Ishikawa (cell line): ENCODE measurements at regions not wholly inside any gene's neighbourhood (a gene's known extent, or its start where the extent isn't known, plus 50 kb on each side); places are given as distances from the start of the nearest gene placed in this dataset.

Experiments
- CEBPB ChIP-seq: IDR thresholded peaks from 2 replicates; pipeline ENCODE4 v1.6.1; 2012
- CREB1 ChIP-seq: IDR thresholded peaks from 2 replicates; pipeline ENCODE4 v1.6.1; 2012; ENCODE audit warnings: low read depth
- EGR1 ChIP-seq: IDR thresholded peaks from 2 replicates; pipeline ENCODE4 v1.6.1; 2012
- EP300 ChIP-seq: IDR thresholded peaks from 2 replicates; pipeline ENCODE4 v1.6.1; 2012; ENCODE audit warnings: borderline replicate concordance
- FOXM1 ChIP-seq: IDR thresholded peaks from 2 replicates; pipeline ENCODE4 v1.6.1; 2012; ENCODE audit warnings: low read depth, borderline replicate concordance
- MAX ChIP-seq: IDR thresholded peaks from 2 replicates; pipeline ENCODE4 v1.6.1; 2012
- NFIC ChIP-seq: IDR thresholded peaks from 2 replicates; pipeline ENCODE4 v1.6.1; 2012
- RAD21 ChIP-seq: IDR thresholded peaks from 2 replicates; pipeline ENCODE4 v1.6.1; 2012; ENCODE audit warnings: low read depth
- REST ChIP-seq: IDR thresholded peaks from 2 replicates; pipeline ENCODE4 v1.6.1; 2012; ENCODE audit warnings: low read depth, mild to moderate bottlenecking
- TAF1 ChIP-seq: IDR thresholded peaks from 2 replicates; pipeline ENCODE4 v1.6.1; 2012; ENCODE audit warnings: low read depth, mild to moderate bottlenecking
- TCF12 ChIP-seq: IDR thresholded peaks from 2 replicates; pipeline ENCODE4 v1.6.1; 2012; ENCODE audit warnings: low read depth
- TEAD4 ChIP-seq: IDR thresholded peaks from 2 replicates; pipeline ENCODE4 v1.6.1; 2012
- YY1 ChIP-seq: IDR thresholded peaks from 2 replicates; pipeline ENCODE4 v1.6.1; 2012; ENCODE audit warnings: low read depth
- ZBTB7A ChIP-seq: IDR thresholded peaks from 2 replicates; pipeline ENCODE4 v1.6.1; 2012; ENCODE audit warnings: low read depth
- TF ChIP-seq, protein P1 (sequence below): IDR thresholded peaks from 2 replicates; pipeline ENCODE4 v1.6.1; 2012

DNA sequence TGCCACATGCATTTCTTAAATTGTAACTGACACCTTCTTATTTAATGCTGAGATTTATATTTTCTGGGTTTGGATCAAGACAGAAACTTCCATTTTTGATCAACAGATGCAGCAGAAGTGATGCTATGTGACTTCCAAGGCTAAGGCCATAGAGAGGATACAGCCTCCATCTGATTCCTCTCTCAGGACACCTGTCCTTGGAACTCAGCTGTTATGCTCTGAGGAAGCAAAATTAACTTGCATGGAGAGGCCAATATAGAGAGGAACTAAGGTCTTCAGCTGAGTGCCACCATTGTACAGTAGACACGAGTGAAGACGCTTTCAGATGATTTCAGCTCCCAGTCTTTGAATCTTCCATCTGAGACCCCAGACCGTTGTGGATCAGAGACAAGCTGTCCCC lies 296.9 kb upstream of the TBL1XR1 start:
- no peak for TF ChIP-seq TAF1
- TF ChIP-seq MAX = no peak
- TF ChIP-seq FOXM1 = no peak
- TF ChIP-seq YY1 = no peak
- no peak for TF ChIP-seq NFIC
- TF ChIP-seq, protein P1, sequence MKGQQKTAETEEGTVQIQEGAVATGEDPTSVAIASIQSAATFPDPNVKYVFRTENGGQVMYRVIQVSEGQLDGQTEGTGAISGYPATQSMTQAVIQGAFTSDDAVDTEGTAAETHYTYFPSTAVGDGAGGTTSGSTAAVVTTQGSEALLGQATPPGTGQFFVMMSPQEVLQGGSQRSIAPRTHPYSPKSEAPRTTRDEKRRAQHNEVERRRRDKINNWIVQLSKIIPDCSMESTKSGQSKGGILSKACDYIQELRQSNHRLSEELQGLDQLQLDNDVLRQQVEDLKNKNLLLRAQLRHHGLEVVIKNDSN = no peak
- TF ChIP-seq CEBPB = no peak
- no peak for TF ChIP-seq REST
- no peak for TF ChIP-seq EGR1
- TF ChIP-seq TEAD4 = no peak
- TF ChIP-seq RAD21 = no peak

- TF ChIP-seq EGR1 = no peak
- TF ChIP-seq TCF12 = no peak
- 0 out of 2 replicates have a peak, but pooled peaks have one; percentile 31 for TF ChIP-seq ZBTB7A
- no peak for TF ChIP-seq YY1
- TF ChIP-seq RAD21 = no peak
- TF ChIP-seq TEAD4 = no peak
Measured at GRCh38 chr3:177495566-177495965, 298.3 kb upstream of the TBL1XR1 start.

DNA sequence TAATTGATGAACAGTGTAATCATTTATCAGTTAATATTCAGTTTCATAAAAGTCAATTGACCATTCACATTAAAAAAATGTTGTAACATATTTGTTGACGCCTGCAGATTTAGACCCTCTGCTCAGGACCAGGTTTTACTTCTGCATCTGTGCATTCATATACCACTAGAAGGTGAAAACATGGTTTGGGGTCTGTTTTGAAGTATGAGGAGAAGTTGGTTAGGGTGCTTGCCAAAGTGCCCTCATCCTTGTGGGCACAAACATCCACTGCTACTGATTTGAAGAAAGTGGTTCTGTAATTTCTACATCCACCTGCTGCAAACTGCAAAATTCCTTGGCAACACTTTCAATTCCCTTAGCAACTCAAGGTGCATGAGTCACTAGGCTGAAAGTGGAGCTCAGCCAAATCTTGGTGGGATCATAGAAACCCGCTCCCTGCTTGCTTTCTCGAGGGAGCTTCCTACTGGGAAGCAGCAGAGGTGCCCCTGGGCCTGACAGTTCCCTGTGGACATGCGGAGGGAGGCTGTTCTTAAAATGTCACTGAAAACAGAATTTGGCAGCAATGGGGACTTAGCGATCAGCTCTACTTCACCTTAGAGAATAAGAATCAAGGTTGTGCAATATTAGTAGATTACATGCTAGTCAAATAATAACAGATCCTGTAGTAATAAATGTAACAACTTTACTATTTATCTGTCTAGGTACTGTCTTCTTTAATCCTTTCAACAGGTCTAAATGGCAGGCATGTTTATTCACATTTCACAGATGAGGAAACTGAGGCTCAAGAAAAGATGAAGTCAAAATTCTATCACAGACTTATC lies 301.0 kb upstream of the TBL1XR1 start:
- TF ChIP-seq CEBPB (peak; percentile 86), YY1 (peak; percentile 58; the same call in 1 of the 2 replicates), REST (no peak), NFIC (peak; percentile 96), EGR1 (no peak), ZBTB7A (no peak), TAF1 (no peak; the same call in 1 of the 2 replicates), TEAD4 (peak; percentile 81), TCF12 (peak; percentile 80; the same call in 1 of the 2 replicates), CREB1 (no peak), EP300 (peak; percentile 75), FOXM1 (peak; percentile 47; the same call in 1 of the 2 replicates), RAD21 (peak; percentile 44), MAX (peak; percentile 70)
- TF ChIP-seq, protein P1 = no peak

DNA sequence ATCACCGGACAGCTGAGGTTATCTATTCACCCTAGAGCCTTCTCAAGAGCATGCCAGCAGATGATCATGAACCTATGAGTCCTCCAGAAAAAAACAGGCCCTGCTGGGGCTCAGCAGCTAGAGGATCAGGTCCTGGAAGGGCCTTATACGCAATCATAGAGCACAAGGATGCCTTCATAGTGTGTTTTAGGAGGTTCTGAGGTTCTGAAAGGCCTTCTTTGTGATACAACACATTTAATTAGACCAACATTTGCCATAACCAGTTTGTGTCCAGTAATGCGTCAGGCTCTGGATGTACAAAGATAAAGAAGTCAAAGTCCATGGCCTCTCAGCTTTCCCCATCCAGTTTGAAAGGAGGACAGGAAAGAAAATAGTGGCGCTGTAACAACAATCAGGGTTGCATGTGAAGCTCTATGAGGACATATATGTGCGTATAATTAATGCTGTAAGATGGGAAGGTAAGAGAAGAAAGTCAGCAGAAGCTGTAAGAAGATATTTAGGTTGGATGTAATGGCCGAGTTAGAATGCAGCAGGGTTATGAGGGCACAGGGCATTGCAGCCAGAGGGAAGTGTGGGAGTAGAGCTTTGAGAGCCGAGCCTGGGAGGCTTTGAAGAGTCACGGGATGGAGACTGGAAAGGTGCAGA lies 302.6 kb upstream of the TBL1XR1 start:
- no peak for TF ChIP-seq TAF1
- TF ChIP-seq EP300 = no peak
- TF ChIP-seq YY1 = no peak
- no peak for TF ChIP-seq RAD21
- TF ChIP-seq FOXM1 = no peak
- no peak for TF ChIP-seq NFIC
- TF ChIP-seq, protein P1 = no peak

DNA sequence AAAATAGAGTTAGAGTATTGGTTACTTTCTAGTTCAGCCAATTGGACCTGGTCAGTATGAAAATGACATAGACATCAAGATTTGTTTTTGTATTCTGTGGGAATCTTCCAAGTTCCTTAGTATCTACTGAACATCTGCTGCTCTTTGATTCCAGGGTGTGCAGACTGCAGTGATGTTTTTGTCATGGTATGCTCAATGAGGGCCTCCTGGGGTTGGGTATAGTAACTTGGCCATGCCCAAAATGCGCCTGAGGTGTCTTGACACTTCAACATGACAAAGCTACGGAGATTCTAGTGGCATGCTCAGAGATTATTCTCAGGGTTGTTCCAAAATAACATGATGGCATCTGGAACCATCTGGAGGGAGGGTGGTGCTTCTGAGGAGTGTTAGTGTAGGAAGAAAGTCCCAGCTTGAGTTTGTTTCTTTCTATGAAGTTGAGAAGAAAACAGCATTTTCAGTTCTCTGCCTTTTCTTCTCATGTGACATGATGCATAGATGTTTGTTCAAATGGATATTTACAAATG lies 313.5 kb upstream of the TBL1XR1 start:
- TF ChIP-seq MAX = no peak
